Skeletal muscle satellite cell (primary cell): ENCODE measurements at regions not wholly inside any gene's neighbourhood (a gene's known extent, or its start where the extent isn't known, plus 50 kb on each side); places are given as distances from the start of the nearest gene placed in this dataset.
A peak's percentile ranks its signal among the peaks of the same experiment; 100 is the strongest.

Source experiments
- H3K27me3 ChIP-seq: 2 replicates; pipeline ENCODE4 v1.7.0; 2013; ENCODE audit warnings: low read length; ENCODE audit not compliant: control insufficient read depth, insufficient read depth
- H3K36me3 ChIP-seq: 2 replicates; pipeline ENCODE4 v1.7.0; 2013; ENCODE audit warnings: mild to moderate bottlenecking, control low read depth, low read length; ENCODE audit not compliant: insufficient read depth
- H3K4me1 ChIP-seq: 2 replicates; pipeline ENCODE4 v1.7.0; 2013; ENCODE audit warnings: low read length; ENCODE audit not compliant: control insufficient read depth, insufficient read depth
- H3K4me2 ChIP-seq: 2 replicates; pipeline ENCODE4 v1.7.0; 2013; ENCODE audit warnings: mild to moderate bottlenecking, low read length
- H3K4me3 ChIP-seq: 2 replicates; pipeline ENCODE4 v1.7.0; 2013; ENCODE audit warnings: low read length
- H3K9ac ChIP-seq: 2 replicates; pipeline ENCODE4 v1.7.0; 2013; ENCODE audit warnings: mild to moderate bottlenecking, low read depth, low read length, moderate library complexity
- H3K9me3 ChIP-seq: replicated peaks from 2 replicates; pipeline ENCODE4 v1.7.0; 2013; ENCODE audit warnings: mild to moderate bottlenecking, control low read depth, low read length

- peaks cover 70% of the 10 kb centered on the region for H3K27me3 ChIP-seq
- H3K9me3 ChIP-seq = no peaks in the 10 kb centered on the region
- H3K36me3 ChIP-seq = no peaks in the 10 kb centered on the region
- H3K4me1 ChIP-seq = peaks cover 16% of the 10 kb centered on the region
- H3K4me2 ChIP-seq = no peak overlapping the region
- H3K4me3 ChIP-seq = no peak overlapping the region
- no peak overlapping the region for H3K9ac ChIP-seq
These were observed 166.8 kb downstream of the RHOU start for GRCh38 chr1:228901936-228902681.

- no peak overlapping the region for H3K9ac ChIP-seq
- no peak overlapping the region for H3K4me3 ChIP-seq
- peak overlapping the region; percentile 45 for H3K4me2 ChIP-seq
- no peaks in the 10 kb centered on the region for H3K9me3 ChIP-seq
- H3K4me1 ChIP-seq = peaks cover 16% of the 10 kb centered on the region
- no peaks in the 10 kb centered on the region for H3K36me3 ChIP-seq
- peaks cover 68% of the 10 kb centered on the region for H3K27me3 ChIP-seq
These were observed 167.6 kb downstream of the RHOU start for GRCh38 chr1:228902781-228903433.

- Histone ChIP-seq H3K4me2 (peak overlapping the region; percentile 45), H3K9me3 (no peaks in the 10 kb centered on the region), H3K27me3 (peaks cover 69% of the 10 kb centered on the region), H3K4me1 (peaks cover 16% of the 10 kb centered on the region), H3K36me3 (no peaks in the 10 kb centered on the region), H3K4me3 (no peak overlapping the region), H3K9ac (no peak overlapping the region)
These were observed 168.3 kb downstream of the RHOU start for GRCh38 chr1:228903434-228904071.

GRCh38 chr1:228904222-228904621 lies 168.9 kb downstream of the RHOU start:
- H3K9ac ChIP-seq = no peak overlapping the region
- no peaks in the 10 kb centered on the region for H3K9me3 ChIP-seq
- H3K4me1 ChIP-seq = peaks cover 16% of the 10 kb centered on the region
- H3K4me2 ChIP-seq = no peak overlapping the region
- H3K4me3 ChIP-seq = no peak overlapping the region
- no peaks in the 10 kb centered on the region for H3K36me3 ChIP-seq
- H3K27me3 ChIP-seq = peaks cover 67% of the 10 kb centered on the region

- Histone ChIP-seq H3K4me1 (peaks cover 16% of the 10 kb centered on the region), H3K4me3 (no peak overlapping the region), H3K9ac (no peak overlapping the region), H3K36me3 (no peaks in the 10 kb centered on the region), H3K27me3 (peaks cover 53% of the 10 kb centered on the region), H3K4me2 (no peak overlapping the region), H3K9me3 (no peaks in the 10 kb centered on the region)
These were observed 170.4 kb downstream of the RHOU start for GRCh38 chr1:228905701-228906101.

GRCh38 chr1:228906223-228906860 lies 171.1 kb downstream of the RHOU start:
- Histone ChIP-seq H3K27me3 (peaks cover 47% of the 10 kb centered on the region), H3K9ac (no peak overlapping the region), H3K9me3 (no peaks in the 10 kb centered on the region), H3K36me3 (no peaks in the 10 kb centered on the region), H3K4me1 (peaks cover 16% of the 10 kb centered on the region), H3K4me2 (no peak overlapping the region), H3K4me3 (no peak overlapping the region)

- no peak overlapping the region for H3K4me2 ChIP-seq
- no peaks in the 10 kb centered on the region for H3K4me1 ChIP-seq
- no peaks in the 10 kb centered on the region for H3K9me3 ChIP-seq
- H3K4me3 ChIP-seq = no peak overlapping the region
- H3K36me3 ChIP-seq = no peaks in the 10 kb centered on the region
- peaks cover 25% of the 10 kb centered on the region for H3K27me3 ChIP-seq
- no peak overlapping the region for H3K9ac ChIP-seq
These were observed 176.2 kb downstream of the RHOU start for GRCh38 chr1:228911225-228912210.

GRCh38 chr1:228913626-228914414 lies 178.5 kb downstream of the RHOU start:
- Histone ChIP-seq H3K4me2 (no peak overlapping the region), H3K9me3 (no peaks in the 10 kb centered on the region), H3K4me3 (no peak overlapping the region), H3K36me3 (no peaks in the 10 kb centered on the region), H3K9ac (no peak overlapping the region), H3K27me3 (peaks cover 8% of the 10 kb centered on the region), H3K4me1 (no peaks in the 10 kb centered on the region)

- peaks cover 9% of the 10 kb centered on the region for H3K27me3 ChIP-seq
- H3K9me3 ChIP-seq = no peaks in the 10 kb centered on the region
- H3K4me3 ChIP-seq = no peak overlapping the region
- H3K4me1 ChIP-seq = no peaks in the 10 kb centered on the region
- no peak overlapping the region for H3K4me2 ChIP-seq
- H3K9ac ChIP-seq = no peak overlapping the region
- H3K36me3 ChIP-seq = no peaks in the 10 kb centered on the region
These were observed 179.4 kb downstream of the RHOU start for GRCh38 chr1:228914700-228915099.

GRCh38 chr1:228917342-228917741 lies 182.1 kb downstream of the RHOU start:
- Histone ChIP-seq H3K4me3 (no peak overlapping the region), H3K4me2 (no peak overlapping the region), H3K27me3 (peaks cover 4% of the 10 kb centered on the region), H3K36me3 (no peaks in the 10 kb centered on the region), H3K9ac (no peak overlapping the region), H3K9me3 (no peaks in the 10 kb centered on the region), H3K4me1 (no peaks in the 10 kb centered on the region)
